GM12865 (cell line): ENCODE measurements at regions not wholly inside any gene's neighbourhood (a gene's known extent, or its start where the extent isn't known, plus 50 kb on each side); places are given as distances from the start of the nearest gene placed in this dataset.

Source experiments
- DNase-seq: peaks from one replicate; pipeline ENCODE4 v3.0.0; 2010; ENCODE audit warnings: low read depth
- H3K4me3 ChIP-seq: 2 replicates; pipeline ENCODE4 v1.5.1; 2011; ENCODE audit warnings: mild to moderate bottlenecking, low read depth, low read length, control low read depth
- TF ChIP-seq, protein P1 (sequence below): IDR thresholded peaks from 2 replicates; pipeline ENCODE4 v1.5.1; 2011; ENCODE audit warnings: low read length, control low read depth, low read depth, inconsistent platforms; ENCODE audit not compliant: insufficient read depth; ENCODE audit errors: missing control alignments

DNA sequence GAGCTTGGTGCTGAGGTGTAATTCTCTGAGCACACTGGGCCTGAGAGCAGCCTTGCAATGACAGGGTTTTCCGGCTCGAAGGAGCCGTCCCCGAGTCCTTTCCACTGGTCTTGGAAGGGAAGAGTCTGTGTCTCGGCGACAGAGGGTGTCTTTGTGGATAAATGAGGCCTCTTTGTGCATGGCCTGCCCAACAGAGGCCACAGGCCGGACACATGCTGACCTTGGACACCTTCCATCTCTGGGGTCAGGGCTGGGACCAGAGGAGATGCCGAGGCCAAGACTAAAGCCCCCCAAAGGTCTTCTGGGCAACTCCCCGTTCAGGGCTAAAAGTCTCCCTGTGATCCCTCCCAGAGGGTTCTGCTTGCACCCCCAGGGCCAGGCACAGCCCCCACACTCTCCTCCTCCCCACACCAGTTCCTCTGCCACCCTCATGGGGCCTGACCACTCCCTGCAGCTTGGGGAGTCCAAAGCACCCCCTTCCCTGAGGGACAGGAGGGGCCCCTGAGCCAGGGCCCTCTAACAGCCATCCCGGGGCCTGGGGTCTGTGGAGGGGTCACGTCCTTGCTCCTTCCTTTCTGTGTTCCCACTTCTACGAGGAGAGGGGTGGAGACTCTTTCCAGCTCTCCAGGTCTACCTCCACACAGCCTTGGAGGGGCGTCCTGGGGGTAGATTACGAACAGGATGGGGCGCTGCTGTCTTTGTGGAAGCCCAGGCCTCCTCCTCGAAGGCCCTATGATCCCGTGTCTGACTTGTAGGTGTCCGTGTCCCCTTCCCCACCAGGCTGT, 130.6 kb upstream of the FAM20C start:
- DNase-seq = no peak
- no peak overlapping the region for H3K4me3 ChIP-seq
- TF ChIP-seq, protein P1, sequence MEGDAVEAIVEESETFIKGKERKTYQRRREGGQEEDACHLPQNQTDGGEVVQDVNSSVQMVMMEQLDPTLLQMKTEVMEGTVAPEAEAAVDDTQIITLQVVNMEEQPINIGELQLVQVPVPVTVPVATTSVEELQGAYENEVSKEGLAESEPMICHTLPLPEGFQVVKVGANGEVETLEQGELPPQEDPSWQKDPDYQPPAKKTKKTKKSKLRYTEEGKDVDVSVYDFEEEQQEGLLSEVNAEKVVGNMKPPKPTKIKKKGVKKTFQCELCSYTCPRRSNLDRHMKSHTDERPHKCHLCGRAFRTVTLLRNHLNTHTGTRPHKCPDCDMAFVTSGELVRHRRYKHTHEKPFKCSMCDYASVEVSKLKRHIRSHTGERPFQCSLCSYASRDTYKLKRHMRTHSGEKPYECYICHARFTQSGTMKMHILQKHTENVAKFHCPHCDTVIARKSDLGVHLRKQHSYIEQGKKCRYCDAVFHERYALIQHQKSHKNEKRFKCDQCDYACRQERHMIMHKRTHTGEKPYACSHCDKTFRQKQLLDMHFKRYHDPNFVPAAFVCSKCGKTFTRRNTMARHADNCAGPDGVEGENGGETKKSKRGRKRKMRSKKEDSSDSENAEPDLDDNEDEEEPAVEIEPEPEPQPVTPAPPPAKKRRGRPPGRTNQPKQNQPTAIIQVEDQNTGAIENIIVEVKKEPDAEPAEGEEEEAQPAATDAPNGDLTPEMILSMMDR = no peak

DNA sequence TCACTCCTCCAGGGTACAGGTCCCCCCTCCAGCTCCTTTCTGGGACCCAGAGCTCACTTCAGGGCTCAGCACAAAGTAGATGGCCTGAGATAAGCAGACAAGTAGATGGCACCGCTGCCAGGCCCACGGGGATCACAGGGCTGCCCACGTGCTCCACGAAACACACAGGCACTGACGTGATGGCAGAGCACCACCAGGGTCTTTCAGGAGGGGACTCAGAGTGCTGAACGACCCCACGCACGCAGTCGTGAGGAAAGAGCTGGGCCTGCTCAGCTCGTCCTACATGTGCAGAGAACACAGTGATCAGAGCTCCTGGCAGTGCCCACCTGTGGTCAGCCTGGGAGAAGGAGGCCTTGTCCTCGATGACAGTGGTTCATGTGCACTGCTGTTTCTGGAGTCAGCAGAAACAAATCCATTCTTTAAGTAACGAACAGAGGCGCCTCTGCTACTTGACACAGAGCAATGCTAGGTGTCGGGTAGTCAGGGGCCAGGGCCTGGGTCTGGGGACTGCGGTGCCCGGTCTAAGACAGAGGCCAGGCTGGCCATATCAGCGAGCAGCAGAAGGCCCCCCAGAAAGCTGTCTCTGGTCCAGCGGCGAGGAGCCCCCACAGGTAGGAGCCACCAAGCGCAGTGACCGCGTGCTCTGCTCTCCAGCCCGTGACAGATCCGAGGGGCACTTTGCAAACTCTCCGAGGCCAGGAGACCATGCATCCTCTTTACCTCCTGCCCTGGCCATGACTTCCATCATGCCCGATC, 129.8 kb upstream of the FAM20C start:
- TF ChIP-seq, protein P1 = no peak
- no peak overlapping the region for H3K4me3 ChIP-seq
- no peak for DNase-seq

DNA sequence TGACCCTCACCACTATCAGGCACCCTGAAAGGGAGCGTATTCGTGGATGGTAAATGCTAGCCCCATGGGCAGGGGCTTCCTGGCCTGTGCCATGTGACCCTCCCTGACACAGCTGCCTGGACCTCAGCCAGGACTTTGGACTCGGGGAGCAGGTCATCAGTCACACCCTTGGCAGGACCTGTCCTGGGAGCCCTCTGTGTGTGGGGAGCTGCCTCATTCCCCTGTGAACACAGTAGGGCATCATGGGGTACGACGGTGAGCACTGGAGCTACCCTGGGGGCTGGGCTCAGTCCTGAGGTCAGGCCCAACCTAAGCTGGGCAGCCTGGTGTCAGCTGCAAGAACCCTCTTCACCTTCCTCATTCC, 129.3 kb upstream of the FAM20C start:
- no peak for DNase-seq
- H3K4me3 ChIP-seq = no peak overlapping the region
- TF ChIP-seq, protein P1 = no peak

DNA sequence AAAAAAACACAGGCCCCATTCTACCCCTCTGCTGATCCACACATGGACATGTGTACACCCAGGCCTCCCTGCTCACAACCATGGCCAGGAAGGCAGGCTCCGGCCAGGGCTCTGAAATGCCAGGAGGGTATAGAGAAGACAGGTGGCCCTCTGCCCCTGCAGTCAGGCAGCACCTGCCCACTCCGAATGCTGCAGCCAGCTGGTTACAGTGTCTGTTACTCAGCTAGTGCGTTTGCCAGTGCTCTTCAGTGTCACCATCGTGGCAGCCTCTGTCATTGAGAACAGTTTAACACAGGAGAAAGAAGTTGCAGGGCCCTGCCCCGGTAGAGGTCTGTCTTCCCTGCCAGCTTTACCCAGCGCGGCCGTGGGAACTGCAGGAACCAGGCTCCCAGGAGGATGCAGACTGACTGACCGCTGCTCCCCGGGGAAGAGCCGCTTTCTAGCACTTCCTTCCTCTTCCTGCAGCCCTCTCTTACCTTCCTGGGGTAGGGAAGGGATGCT, 128.8 kb upstream of the FAM20C start:
- H3K4me3 ChIP-seq = no peak overlapping the region
- TF ChIP-seq, protein P1 = no peak
- no peak for DNase-seq

DNA sequence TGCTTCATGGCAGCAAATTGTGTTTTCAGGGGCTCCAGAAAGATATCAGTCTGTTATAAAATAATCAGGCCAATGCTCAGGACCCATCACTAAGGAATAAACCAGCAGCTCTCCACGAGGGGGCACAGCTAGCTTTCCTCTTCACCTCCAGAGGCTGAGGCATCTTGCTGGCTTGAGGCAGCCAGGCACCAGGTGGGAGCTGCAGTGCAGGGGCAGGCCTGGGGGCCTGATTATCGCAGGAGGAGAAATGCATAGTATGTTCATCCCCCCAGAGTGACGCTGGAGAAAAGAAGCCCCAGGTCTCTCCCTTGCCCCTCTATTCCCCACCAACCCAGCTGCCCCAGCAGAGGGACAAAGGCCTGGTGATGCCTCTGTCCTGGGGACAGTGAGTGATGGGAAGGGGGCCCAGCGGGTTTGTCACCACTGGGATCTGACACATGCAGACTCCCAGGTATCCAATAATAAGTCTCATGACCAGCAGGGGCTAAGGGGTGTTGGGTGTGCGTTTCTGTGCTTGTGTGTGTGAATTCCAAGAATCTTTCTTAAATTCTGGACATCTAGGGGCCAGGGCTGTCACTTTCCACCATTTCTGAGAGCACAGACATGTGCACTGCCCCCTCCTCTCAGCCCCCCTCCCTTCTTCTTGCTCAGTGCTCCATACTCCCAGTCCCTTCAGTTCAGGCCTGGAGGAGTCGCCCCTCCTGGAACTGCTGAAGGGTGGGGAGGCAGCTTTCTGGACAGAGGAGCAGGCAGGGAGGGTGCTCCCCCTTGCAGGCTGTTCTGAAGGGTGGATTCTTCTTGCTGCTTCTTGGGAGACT, 128.1 kb upstream of the FAM20C start:
- peak; percentile 13 for DNase-seq
- H3K4me3 ChIP-seq = no peak overlapping the region

GRCh38 chr7:64916-65341, 127.4 kb upstream of the FAM20C start:
- no peak overlapping the region for H3K4me3 ChIP-seq
- DNase-seq = no peak
- TF ChIP-seq, protein P1 = no peak

More for the DNA sequence above, 128.1 kb upstream of the FAM20C start:
- TF ChIP-seq, protein P1 = peak; percentile 12
